Keratinocyte (primary cell): ENCODE measurements at regions not wholly inside any gene's neighbourhood (a gene's known extent, or its start where the extent isn't known, plus 50 kb on each side); places are given as distances from the start of the nearest gene placed in this dataset.

ENCODE experiments used
- DNase-seq: peaks from one replicate; pipeline ENCODE4 v3.0.0-alpha.2; 2011; ENCODE audit warnings: low read depth, missing footprints, low spot score
- FAIRE-seq: peaks from 2 replicates; lab custom pipeline; 2011; peaks lifted over from hg19 to GRCh38; lab: Jason Lieb, UNC
- H2AFZ ChIP-seq: 2 replicates; pipeline ENCODE4 v1.6.0; 2012; ENCODE audit warnings: low read length, control low read depth, inconsistent platforms; ENCODE audit not compliant: control insufficient read depth
- H3K27ac ChIP-seq: 2 replicates; pipeline ENCODE4 v1.5.1; 2011; ENCODE audit warnings: low read length; ENCODE audit not compliant: control insufficient read depth, insufficient read depth
- H3K27me3 ChIP-seq: 3 replicates; pipeline ENCODE4 v1.6.0; 2011; ENCODE audit warnings: low read length; ENCODE audit not compliant: control insufficient read depth, insufficient read depth; ENCODE audit errors: extremely low read depth
- H3K36me3 ChIP-seq, 2 experiments: 2 replicates in 1 of 2; 3 replicates in 1 of 2; pipeline ENCODE4 v1.5.1; 2011; ENCODE audit warnings: low read length in 2 of 2, mild to moderate bottlenecking in 1 of 2; ENCODE audit not compliant: control insufficient read depth in 2 of 2, insufficient read depth in 2 of 2; ENCODE audit errors: extremely low read depth in 1 of 2
- H3K4me1 ChIP-seq: 3 replicates; pipeline ENCODE4 v1.5.1; 2011; ENCODE audit warnings: low read length; ENCODE audit not compliant: control insufficient read depth, insufficient read depth; ENCODE audit errors: extremely low read depth
- H3K4me2 ChIP-seq: 3 replicates; pipeline ENCODE4 v1.6.0; 2011; ENCODE audit warnings: low read depth, low read length; ENCODE audit not compliant: control insufficient read depth, insufficient read depth; ENCODE audit errors: extremely low read depth
- H3K4me3 ChIP-seq, 3 experiments: fragments of 200-600 bp in 1 of 3; sonication (generic) in 1 of 3; 2 replicates in 2 of 3; 3 replicates in 1 of 3; pipeline ENCODE4 v1.5.1; 2011 to 2016; ENCODE audit warnings: low read length in 3 of 3, mild to moderate bottlenecking in 3 of 3, control low read depth in 2 of 3, inconsistent platforms in 1 of 3, low read depth in 1 of 3, mixed read lengths in 1 of 3, mixed run types in 1 of 3, moderate library complexity in 1 of 3; ENCODE audit not compliant: control insufficient read depth in 2 of 3, insufficient read depth in 2 of 3; ENCODE audit errors: extremely low read depth in 1 of 3
- H3K79me2 ChIP-seq: 2 replicates; pipeline ENCODE4 v1.6.0; 2012; ENCODE audit warnings: low read length; ENCODE audit not compliant: control insufficient read depth, insufficient read depth
- H3K9ac ChIP-seq: 3 replicates; pipeline ENCODE4 v1.6.0; 2011; ENCODE audit warnings: low read length; ENCODE audit not compliant: control insufficient read depth, insufficient read depth; ENCODE audit errors: extremely low read depth
- H3K9me1 ChIP-seq: 3 replicates; pipeline ENCODE4 v1.6.0; 2011; ENCODE audit warnings: low read length; ENCODE audit not compliant: control insufficient read depth, insufficient read depth; ENCODE audit errors: extremely low read depth
- H3K9me3 ChIP-seq: 2 replicates; pipeline ENCODE4 v1.5.1; 2012; ENCODE audit warnings: low read depth, low read length; ENCODE audit not compliant: control insufficient read depth
- H4K20me1 ChIP-seq: 3 replicates; pipeline ENCODE4 v1.6.0; 2011; ENCODE audit warnings: low read length; ENCODE audit not compliant: control insufficient read depth, insufficient read depth; ENCODE audit errors: extremely low read depth
- EZH2 ChIP-seq: IDR thresholded peaks from one replicate; pipeline ENCODE4 v1.6.1; 2012; ENCODE audit warnings: inconsistent platforms, mild to moderate bottlenecking, low read length, moderate library complexity
- dilution Hi-C: fragments of 300-500 bp; cut with MboI; formaldehyde crosslinking; loops from one replicate; pipeline ENCODE4 v1.7.0; 2020; ENCODE audit warnings: low sequenced_read_pairs; ENCODE audit not compliant: extremely low pct_ligation_motif_present
- TF ChIP-seq, protein P1 (sequence below), 3 experiments: IDR thresholded peaks in 1 of 3; conservative IDR thresholded peaks in 1 of 3; optimal IDR thresholded peaks in 1 of 3; 2 replicates in 2 of 3; 3 replicates in 1 of 3; pipeline versions ENCODE3 to v1.5.1; 2011; ENCODE audit warnings: low read length in 3 of 3, mild to moderate bottlenecking in 3 of 3, moderate library complexity in 2 of 3, control low read depth in 1 of 3, inconsistent platforms in 1 of 3; ENCODE audit not compliant: insufficient read depth in 2 of 3; ENCODE audit errors: extremely low read depth in 1 of 3

DNA sequence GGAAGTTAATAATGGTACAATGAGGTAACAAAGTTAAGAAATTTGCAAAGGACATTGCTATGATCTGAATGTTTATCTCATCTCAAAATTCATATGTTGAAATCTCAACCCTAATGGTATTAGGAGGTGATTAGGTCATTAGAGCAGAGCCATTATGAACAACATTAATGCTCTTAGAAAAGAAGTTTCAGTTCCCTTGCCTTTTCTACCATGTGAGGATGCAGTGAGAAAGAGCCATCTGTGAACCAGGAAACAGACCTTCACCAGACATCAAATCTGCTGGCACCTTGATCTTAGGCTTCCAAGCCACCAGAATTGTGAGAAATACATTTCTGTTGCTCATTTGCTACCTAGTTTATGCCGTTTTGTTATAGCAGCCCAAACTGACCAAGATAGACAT, 757.6 kb downstream of the NR4A2 start:
- no peak overlapping the region for H3K4me2 ChIP-seq
- no peak overlapping the region for H2AFZ ChIP-seq
- dilution Hi-C loops, result no loop called here
- no peaks in the 10 kb centered on the region for H3K9me3 ChIP-seq
- H3K27me3 ChIP-seq, result no peaks in the 10 kb centered on the region
- no peak overlapping the region for H3K4me3 ChIP-seq
- no peak overlapping the region for H3K27ac ChIP-seq
- H3K79me2 ChIP-seq, result no peaks in the 10 kb centered on the region
- TF ChIP-seq, protein P1, sequence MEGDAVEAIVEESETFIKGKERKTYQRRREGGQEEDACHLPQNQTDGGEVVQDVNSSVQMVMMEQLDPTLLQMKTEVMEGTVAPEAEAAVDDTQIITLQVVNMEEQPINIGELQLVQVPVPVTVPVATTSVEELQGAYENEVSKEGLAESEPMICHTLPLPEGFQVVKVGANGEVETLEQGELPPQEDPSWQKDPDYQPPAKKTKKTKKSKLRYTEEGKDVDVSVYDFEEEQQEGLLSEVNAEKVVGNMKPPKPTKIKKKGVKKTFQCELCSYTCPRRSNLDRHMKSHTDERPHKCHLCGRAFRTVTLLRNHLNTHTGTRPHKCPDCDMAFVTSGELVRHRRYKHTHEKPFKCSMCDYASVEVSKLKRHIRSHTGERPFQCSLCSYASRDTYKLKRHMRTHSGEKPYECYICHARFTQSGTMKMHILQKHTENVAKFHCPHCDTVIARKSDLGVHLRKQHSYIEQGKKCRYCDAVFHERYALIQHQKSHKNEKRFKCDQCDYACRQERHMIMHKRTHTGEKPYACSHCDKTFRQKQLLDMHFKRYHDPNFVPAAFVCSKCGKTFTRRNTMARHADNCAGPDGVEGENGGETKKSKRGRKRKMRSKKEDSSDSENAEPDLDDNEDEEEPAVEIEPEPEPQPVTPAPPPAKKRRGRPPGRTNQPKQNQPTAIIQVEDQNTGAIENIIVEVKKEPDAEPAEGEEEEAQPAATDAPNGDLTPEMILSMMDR (optimal IDR thresholded peaks at IDR 0.05 in 1 of 3, IDR thresholded peaks at IDR 0.05 in 1 of 3, conservative IDR thresholded peaks at IDR 0.05 in 1 of 3; ENCODE audit: extremely low read depth in 1 of 3, insufficient read depth in 2 of 3, low read length in 3 of 3), result no peak
- TF ChIP-seq EZH2, result no peak
- no peaks in the 10 kb centered on the region for H4K20me1 ChIP-seq
- H3K9ac ChIP-seq, result no peak overlapping the region
- FAIRE-seq, result no peak
- H3K9me1 ChIP-seq, result no peaks in the 10 kb centered on the region
- H3K36me3 ChIP-seq, result no peaks in the 10 kb centered on the region
- H3K4me1 ChIP-seq, result no peaks in the 10 kb centered on the region
- DNase-seq, result no peak

DNA sequence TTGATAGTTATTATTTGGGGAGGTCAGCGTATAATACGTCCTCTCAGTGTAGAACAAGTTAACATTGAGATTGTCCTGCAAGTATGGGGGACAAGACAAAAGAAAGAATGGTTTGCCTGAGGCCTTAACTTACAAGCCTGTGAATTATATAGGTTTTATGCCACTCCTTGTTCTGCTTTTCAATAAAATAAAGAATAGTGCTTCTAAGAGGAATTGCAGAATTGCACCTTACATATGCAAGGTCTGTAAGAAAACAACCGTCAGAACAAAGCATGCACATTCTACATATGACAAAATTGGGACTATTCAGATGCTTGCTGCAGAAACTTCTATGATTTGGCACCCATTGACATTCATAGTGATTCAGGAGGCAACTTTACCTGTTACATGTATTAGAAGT, 785.0 kb downstream of the NR4A2 start:
- Histone ChIP-seq H3K4me1 (no peaks in the 10 kb centered on the region), H3K27ac (no peak overlapping the region), H3K27me3 (no peaks in the 10 kb centered on the region), H2AFZ (no peak overlapping the region), H3K36me3 (no peaks in the 10 kb centered on the region), H3K4me2 (no peak overlapping the region), H3K4me3 (no peak overlapping the region), H3K79me2 (no peaks in the 10 kb centered on the region), H3K9ac (no peak overlapping the region), H4K20me1 (no peaks in the 10 kb centered on the region), H3K9me1 (no peaks in the 10 kb centered on the region), H3K9me3 (peaks cover 2% of the 10 kb centered on the region)
- dilution Hi-C loops, result no loop called here
- TF ChIP-seq EZH2, result no peak
- TF ChIP-seq, protein P1 (optimal IDR thresholded peaks at IDR 0.05 in 1 of 3, IDR thresholded peaks at IDR 0.05 in 1 of 3, conservative IDR thresholded peaks at IDR 0.05 in 1 of 3; ENCODE audit: extremely low read depth in 1 of 3, insufficient read depth in 2 of 3, low read length in 3 of 3), result no peak
- DNase-seq (no peak), FAIRE-seq (no peak)
